Lung microvascular endothelial cell (primary cell): ENCODE measurements at regions not wholly inside any gene's neighbourhood (a gene's known extent, or its start where the extent isn't known, plus 50 kb on each side); places are given as distances from the start of the nearest gene placed in this dataset.

Source experiments
- DNase-seq, 2 donors: peaks; one replicate each; pipeline versions ENCODE4 v3.0.0 to v3.0.0-alpha.2; 2010; ENCODE audit warnings: low read depth in 2 of 2

DNA sequence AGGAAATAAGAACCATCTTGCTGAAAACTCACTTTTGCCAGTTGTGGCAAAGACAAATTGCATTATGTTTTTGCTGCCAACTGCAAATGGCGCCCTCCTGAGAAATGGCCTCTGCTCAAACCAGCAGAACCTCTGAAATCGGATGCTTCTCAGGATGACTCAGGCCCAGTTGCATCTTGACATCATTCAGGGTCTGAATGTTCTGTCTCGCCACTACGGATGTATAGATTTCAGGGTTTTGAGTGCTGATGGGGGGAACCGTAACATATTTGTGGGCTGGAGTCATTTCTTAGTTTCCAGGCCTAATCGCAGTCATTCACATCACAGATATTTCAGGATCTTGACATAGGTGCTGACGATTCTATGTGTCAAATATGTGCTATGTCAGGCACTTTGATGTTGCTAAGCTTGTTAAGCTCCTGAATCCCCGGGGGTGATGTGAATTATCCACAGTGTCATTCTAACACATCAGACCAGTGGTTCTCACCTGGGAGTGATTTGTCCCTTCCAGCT lies 207.1 kb downstream of the NFATC2 start:
- peak in 1 of 2 donors; percentile 90 for DNase-seq

DNA sequence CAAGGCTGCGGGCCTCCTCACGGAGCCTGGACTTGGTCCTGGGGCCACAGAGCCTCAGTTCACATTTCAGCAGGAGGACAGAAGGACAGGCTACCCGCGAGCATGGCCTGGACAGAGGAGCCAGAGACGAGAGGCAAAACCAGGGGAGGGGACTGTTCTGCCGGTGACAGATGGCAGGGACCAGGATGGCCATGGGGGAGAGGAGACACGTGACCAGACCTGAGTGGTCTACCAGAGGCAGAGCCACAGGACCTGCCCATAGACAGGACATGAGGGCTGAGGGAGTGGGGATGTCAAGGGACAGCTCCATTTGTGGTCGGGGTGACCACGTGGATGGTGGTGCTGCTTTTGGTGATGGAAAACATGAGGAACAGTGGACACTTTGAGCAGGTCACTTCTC lies 207.9 kb downstream of the NFATC2 start:
- no peak for DNase-seq

DNA sequence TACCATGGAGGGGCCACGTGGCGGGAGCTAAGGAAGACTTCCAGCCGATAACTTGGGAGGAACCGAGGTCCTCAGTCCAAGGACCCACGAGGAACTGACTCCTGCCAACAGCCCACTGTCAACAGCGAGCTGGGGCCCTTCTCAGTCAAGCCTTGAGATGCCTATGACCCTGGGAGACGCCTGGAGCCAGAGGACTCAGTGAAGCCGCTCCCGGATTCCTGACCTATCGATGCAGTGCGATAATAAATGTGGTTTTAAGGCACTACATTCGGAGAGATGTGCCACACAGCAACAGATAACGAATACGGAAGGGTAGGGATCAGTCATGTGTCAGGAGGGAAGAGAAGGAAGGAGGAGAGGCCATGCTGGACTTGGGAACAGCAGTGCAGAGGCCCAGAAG lies 208.5 kb downstream of the NFATC2 start:
- DNase-seq: no peak

DNA sequence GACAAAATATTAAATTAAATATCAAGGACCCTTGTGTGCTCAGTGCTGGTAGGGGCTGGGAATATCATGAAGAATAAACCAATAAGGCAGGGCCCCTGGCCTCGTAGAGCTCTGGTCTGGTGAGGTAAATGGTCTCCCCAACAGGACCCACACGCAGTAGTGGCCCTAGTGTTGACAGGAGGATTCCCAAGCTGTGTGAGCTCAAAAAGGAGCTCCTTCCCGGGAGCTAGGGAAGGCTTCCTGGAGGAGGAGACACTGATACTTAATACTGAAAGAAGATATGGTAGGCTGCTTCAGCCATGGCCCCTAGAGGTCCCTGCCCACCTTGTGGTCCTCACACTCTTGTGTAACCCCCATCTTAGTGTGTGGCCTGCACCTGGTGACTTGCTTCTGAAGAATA lies 209.1 kb downstream of the NFATC2 start:
- no peak for DNase-seq

DNA sequence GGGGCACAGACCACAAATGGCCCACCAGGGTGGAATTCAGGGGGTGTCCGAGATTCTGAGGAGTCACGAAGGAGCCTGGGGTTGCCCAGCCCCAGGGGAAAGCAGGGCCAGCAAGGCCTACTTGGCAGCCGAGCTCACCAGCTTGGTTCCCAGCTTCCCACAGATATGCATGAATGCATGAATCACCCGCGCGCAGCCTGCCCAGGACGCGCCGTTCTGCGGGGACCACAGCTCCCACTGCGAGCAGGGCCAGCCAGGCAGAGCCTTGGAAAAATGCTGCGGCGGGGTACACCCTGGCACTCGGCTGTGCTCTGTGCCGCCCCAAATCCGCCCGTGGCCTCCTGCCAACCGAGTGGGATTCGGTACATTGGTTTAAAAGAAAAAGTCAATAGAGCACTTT lies 211.0 kb downstream of the NFATC2 start:
- DNase-seq: no peak

DNA sequence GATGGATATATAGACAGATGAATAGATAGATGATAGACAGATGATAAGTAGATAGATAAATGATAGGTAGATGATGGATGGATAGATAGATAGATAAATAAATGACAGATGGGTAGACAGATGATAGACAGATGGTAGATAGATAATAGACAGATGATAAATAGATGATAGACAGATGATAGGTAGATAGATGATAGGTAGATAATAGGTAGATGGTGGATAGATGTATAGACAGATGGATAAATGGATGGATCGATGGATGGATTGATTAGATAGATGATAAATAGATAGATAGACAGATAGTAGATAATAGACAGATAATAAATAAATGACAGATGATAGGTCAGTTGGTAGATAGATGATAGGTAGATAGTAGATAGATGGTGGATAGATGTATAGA lies 212.7 kb downstream of the NFATC2 start:
- no peak for DNase-seq

DNA sequence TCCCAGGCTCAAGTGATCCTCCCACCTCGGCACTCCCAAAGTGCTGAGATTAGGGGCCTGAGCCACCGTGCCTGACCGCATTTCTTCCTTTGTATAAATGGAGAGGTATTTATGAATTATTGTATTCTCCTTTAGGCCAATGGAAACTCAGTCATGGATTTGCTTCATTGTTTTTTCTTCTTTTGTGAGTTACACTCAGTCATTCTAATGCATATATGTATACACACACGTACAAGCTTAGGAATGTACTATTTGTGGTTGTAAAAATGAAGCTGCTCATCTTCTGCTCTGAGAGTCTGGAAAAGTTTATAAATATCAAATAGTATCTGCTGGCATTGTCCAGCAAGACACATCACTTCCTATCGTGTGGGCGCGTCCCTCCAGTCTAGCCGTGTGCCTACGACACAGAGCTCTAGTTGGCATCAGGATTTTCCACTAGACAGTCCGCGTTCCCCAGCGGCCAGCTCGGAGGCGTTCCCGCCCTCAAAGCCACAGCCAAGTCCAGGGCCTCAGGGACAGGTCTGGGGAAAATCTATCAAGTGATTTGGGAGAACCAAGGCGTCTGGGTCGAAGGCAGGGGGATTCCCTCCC lies 215.2 kb downstream of the NFATC2 start:
- peak; percentile 73 to 89 for DNase-seq

DNA sequence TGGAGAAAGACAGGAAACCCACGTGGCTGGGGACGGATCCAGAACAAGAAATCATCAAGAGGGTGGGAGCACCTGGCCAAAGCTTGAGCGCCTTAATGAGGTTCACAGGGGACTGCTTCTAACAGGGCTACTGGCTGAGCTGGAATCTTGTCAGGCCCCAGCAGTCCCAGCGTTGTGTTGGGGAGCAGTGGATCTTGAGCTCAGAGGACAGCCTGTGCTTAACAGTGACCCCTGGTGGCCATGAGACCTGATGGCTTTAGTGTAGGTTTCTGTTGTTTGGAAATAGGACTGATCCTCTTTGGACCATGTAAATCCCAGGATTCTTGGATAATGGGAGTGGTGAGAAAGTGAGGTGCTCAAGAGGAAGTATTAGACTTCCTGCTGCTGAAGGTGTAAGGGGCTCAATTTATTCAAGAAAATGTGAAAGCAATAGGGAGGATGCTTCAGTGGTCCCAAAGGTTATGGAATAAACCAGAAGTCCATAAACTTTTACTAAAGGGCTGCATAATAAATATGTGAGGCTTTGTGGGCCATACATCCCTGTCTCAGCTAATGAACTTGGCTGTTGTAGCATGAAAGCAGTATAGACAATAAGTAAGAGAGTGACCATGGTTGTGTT lies 216.2 kb downstream of the NFATC2 start:
- DNase-seq: peak; percentile 42 to 52

DNA sequence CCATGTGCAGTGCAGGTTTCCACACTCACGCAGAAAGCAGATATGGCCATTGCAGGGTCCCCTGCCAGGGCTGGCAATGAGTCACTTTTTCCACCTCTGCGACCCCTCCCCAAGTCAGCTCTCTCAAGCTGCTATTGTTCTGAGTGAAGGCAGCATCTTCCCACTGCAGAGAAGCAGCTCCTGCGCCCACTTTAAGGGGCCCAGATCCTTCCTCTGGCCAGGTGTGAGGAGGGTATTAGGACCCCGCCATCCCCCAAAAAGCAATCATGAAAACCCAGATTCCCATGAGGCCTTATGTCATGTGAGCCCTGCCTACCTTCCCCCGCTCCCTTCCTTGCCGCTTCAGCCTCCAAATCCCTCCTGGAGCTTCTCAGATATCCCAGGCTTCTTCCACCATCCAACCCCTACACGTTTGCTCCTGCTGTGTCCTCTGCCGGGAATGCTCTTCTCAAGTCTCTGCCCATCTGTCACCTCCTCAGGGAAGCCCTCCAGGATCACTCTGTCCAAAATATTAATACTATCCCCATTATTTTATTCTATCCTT lies 220.3 kb downstream of the NFATC2 start:
- no peak for DNase-seq

DNA sequence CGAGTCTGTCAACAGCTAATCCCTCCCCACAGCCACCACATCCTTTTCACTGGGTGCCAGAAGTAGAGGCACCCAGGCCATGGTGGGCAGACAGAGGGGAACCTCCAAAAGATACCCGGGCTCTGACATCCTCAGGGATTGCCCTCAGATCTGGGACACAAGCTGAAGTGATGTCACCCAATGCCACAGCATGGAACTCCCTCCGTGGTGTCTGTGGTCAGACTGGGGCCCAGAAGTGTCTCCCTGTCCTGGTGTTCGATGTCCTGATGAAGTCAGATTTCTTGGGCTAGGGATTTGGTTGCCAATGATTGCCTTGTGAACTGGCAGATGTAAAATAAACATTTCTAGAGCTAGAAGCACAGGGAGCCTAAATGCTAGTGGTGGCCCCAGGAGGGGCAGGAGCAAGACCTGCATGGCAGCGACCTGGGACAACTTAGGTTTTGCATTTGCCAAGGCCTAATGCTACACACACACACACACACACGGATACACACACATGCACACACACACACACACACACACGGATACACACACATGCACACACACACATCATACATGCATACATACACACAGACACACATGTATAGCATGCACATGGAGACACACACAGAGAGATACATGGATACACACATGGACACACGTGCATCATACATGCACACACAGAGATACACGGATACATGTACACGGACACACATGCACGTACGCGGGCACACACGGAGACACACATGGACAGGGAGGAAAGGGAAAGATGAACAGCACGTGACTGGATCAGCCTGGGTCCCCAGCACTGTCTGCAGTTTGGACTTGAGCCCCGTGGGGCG lies 221.0 kb downstream of the NFATC2 start:
- DNase-seq: no peak

DNA sequence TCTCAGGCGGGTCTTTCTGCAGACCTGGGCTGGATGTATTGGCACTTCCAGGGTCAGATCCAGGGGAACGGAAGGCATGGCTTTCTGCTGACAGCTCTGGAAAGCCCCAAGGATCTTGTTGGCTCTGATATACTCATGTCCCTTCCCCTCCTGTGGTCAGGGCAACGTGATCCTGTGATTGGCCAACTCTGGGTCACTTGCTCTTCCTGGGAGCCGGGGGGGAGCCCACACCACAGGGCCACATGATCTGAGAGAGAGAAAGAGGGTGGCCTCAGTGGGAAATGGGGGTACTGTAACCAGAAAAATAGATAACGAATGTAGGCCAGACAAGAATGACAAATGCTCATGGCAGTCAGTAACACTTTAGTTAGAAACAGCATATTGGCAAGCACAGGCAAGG lies 223.0 kb downstream of the NFATC2 start:
- no peak for DNase-seq

DNA sequence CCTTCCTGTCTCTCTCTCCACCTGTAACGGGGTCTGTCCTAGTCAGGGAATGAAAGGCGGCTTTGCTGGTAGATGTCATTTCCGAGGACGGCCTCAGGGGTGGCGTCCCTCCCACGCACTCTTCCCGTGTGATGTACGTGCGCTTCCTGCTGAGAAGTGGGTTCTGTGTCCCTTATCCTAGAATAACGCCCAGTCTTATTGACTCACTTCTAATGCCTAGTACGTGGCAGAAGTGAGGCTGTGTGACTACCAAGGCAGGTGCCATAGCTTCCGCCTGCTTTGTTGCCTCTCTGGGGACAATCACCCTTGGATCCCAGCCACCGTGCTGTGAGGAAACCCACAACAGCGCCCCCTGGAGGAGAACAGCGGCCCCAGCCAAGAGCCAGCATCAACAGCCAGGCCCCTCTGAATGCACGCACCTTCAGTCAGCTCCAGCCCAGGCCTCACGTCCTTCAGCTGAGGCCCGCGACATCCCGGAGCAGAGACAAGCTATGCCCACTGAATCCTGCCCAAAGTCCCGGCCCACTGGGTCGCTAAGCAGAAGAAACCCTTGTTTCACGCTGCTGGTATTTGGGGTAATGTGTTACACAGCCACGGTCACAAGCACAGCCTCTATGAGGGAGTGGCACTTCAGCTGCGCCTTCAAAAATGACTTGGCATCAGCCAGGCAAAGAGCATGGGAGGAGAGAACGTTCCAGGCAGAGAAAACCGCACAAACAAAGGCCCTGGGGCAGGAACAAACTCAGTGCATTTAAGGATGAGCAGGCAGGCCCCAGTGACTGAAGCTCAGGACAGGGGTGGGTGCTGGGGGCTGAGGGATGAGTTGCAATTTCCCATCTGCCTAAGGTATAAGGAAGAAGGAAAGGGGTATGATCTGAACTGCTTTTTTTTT lies 224.2 kb downstream of the NFATC2 start:
- DNase-seq: peak; percentile 66

DNA sequence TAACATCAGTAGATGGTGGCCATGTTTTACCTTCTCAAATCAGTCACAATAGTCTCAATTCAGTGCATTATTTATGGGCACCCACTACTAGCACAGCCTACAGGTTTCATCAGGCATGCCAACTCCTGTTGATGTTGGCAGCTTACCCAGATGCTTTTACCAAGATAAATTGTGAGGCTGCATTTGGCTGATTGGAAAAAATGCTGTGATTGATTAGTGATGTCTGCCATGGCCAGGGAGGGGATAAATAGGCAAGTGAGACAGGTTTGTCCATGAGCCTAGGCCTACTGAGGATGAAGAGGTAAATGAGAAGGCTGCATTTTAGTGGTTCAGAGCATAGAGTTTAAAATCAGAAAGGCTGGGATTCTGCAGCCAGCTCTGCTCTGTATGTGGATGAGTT lies 227.1 kb downstream of the NFATC2 start:
- no peak for DNase-seq

DNA sequence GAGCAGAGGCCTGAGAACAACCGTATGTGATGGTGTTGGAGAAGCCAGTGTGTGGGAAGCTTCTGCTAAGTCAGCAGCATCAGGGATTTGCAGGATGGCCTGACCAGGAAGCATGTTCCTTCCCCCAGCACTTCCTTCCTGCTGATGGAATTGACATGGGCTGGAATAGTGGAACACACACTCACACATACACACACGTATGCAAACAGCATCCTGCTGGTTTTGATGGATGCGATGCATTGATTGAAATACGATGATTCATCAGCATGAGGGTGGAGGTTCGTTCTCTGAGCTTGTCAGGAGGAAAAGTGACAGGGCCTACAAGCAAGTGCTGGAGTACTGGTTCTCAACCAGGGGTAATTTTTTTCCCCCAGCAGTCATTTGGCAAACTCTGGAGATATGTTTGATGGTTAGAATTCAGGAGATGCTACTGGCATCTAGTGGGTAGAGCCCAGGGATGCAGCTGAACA lies 229.1 kb downstream of the NFATC2 start:
- DNase-seq: peak; percentile 65 to 74

DNA sequence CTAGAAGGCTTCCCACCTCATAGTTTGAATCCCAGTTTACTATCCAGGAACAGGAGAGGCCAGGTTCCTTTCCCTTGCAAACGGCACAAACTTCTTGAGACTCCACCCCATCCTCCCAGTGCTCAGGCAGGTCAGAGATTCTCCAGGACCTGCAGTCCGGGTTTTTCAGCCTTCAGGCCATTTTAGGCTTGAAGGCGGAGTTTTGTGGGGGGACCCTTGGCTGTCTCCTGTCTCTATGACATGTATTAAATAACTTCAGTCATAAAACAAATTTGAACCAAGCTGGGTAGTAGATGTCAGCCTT lies 230.1 kb downstream of the NFATC2 start:
- no peak for DNase-seq

DNA sequence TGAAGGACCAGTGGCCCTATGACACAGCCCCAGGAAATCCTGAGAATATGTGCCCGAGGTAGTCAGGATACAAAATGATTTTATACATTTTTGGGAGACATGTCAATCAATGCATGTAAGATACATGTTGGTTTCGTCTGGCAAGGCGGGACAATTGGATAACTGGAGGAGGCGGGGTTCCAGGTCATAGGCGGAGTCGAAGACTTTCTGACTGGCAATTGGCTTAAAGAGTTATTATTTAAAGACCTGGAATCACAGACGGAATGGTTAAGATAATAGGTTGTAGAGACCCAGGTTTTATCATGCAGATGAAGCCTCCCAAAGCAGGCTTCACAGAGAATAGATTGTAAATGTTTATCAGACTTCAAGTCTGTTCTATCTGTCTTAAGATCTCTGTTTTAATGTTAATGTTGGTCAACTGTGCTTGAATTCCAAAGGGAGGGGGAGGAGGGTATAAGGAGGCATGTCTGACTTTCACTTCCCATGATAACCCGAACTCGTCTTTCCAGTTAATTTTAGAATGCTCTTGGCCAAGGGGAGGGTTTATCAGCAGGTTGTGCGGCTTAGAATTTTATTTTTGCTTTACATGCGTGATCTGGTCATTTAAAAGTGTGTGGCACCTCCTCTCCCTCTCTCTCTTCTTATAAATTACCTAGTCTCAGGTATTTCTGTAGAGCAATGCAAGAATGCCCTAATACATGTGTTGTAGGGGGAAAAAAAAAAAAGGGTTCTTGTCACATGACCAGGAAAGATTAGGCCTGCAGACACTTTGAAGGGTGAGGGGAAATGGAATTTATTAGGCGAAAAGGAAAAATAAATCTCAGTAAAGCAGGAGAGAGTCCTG lies 230.7 kb downstream of the NFATC2 start:
- DNase-seq: peak in 1 of 2 donors; percentile 16

DNA sequence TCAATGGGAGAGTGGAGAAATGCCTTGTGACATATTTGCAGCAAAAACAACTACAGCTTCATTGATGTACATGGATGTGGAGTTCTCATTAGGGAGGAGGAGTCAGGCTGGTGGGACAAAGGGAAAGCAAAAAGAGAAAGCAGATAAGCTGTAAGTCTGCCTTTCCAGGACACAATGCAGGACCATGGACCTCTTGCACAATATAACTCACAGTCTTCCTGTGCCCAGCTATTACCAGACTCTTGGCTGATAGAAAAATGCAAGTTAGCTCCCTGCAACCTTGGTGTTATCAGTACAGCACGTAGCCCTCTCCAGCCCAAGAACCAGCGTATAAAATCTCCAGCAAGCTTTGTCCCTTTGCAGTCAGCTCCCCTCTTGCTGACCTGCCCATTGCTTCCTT lies 232.3 kb downstream of the NFATC2 start:
- peak in 1 of 2 donors; percentile 8 for DNase-seq

DNA sequence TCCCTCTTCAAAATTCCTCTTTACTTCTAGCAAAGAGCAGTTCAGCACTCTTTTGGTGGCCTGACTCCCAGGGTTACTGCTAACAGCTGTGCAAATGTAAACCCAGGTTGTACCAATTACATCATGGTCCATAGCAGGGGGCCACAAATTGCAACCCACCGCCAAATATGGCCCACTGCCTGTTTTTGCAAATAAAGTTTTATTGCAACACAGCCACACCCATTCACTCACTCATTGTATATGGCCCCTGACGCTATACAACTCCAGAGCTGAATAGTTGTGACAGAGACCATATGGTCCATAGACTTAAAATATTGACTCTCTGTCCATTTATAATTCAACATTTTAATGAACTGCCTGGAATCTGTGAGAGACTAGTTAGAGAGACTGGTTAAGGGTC lies 233.4 kb downstream of the NFATC2 start:
- DNase-seq: no peak

DNA sequence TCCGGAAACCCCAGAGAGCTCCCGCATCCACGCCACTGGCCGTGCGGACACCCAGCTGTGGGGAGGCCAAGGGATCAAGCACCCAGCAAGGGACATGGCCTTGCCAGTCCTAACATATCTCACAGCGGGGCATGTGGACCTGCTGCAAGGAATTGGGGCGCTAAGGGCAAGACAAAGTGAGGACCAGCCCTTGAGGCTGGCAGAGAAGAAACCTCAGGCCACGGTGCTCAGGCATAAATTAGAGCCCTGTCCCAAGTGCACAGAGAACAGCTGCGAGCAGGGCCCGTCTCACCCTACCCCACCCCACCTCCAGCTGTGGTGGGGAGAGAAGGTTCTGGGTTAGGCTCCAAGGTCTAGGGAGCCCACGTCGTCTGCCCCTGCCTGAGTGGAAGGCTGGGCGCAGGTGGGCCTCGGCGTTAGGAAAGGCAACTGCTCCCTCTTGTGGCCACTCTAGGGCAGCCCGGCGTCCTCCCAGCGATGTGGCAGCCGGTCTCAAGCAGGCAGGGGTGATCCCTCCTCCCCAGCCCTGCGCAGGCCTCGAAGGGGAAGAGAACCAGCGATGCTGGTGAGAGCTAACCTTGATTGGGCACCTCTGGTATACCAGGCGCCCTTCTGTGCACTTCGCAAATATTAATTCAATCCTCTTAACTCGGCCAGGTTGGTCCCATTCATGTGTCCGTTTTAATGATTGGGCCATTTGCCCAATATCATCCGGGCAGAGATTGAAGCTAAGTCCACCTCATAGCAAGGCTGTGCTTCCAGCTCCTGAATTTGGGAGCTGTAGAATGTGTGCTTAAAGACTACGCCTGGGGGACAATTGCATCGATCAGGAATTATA lies 235.8 kb downstream of the NFATC2 start:
- peak; percentile 69 to 78 for DNase-seq

DNA sequence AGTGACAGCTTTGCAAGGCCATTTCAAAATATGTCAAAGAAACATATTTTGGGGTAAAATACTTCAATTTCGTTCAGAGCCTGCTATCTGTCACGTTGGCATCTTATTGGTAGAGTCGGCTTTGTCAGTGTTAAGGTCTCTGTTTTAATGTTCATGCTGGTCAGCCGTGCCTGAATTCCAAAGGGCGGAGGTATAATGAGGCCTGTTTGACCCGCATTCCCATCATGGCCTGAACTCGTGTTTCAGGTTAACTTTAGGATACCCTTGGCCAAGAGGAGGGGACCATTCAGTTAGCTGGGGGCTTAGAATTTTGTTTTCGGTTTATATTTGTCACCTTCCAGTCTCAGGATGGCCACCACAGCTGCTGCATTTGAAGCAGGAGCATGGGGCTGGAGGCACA lies 236.4 kb downstream of the NFATC2 start:
- no peak for DNase-seq
